ENCODE measurements at regions not wholly inside any gene's neighbourhood (a gene's known extent, or its start where the extent isn't known, plus 50 kb on each side); places are given as distances from the start of the nearest gene placed in this dataset.

DNA sequence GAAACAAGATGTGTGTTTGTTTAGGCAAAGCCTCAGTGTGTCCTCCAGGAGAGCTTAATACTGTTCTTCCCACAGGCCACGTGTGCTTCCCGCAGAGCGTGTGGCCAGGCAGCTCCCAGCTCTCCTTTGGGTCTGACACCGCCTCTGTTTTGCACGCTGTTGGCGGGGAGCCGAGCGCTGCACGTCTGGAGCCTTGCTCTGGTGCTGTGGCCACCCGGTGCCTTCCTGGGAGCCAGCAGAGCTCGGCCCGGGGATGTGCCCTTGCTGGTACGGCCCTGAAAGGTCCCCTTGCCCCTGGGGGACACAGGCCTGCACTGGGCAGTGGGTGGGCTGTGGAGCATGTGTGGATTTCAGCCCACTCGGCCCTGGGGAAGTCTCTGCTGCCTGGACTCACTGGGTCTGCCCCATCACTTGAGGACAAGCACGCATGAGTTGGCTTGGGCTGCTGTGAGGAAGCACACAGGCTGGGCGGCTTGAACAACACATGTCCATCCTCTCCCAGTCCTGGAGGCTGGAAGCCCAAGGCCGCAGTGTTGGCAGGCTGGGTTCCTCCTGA, 160.7 kb upstream of the HDAC4 start:
- TF ChIP-seq POLR2AphosphoS5 (IDR thresholded peaks at IDR 0.05; ENCODE audit: low read depth, low read length) = no peak
- no peak for TF ChIP-seq TAF1 (IDR thresholded peaks at IDR 0.05; ENCODE audit: borderline replicate concordance, insufficient read depth, low read length)
- TF ChIP-seq, protein P1, sequence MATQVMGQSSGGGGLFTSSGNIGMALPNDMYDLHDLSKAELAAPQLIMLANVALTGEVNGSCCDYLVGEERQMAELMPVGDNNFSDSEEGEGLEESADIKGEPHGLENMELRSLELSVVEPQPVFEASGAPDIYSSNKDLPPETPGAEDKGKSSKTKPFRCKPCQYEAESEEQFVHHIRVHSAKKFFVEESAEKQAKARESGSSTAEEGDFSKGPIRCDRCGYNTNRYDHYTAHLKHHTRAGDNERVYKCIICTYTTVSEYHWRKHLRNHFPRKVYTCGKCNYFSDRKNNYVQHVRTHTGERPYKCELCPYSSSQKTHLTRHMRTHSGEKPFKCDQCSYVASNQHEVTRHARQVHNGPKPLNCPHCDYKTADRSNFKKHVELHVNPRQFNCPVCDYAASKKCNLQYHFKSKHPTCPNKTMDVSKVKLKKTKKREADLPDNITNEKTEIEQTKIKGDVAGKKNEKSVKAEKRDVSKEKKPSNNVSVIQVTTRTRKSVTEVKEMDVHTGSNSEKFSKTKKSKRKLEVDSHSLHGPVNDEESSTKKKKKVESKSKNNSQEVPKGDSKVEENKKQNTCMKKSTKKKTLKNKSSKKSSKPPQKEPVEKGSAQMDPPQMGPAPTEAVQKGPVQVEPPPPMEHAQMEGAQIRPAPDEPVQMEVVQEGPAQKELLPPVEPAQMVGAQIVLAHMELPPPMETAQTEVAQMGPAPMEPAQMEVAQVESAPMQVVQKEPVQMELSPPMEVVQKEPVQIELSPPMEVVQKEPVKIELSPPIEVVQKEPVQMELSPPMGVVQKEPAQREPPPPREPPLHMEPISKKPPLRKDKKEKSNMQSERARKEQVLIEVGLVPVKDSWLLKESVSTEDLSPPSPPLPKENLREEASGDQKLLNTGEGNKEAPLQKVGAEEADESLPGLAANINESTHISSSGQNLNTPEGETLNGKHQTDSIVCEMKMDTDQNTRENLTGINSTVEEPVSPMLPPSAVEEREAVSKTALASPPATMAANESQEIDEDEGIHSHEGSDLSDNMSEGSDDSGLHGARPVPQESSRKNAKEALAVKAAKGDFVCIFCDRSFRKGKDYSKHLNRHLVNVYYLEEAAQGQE (IDR thresholded peaks at IDR 0.05; ENCODE audit: insufficient read depth in 1 of 2, low read depth in 2 of 2, low read length in 2 of 2) = no peak
- TF ChIP-seq SIN3A (IDR thresholded peaks at IDR 0.05; ENCODE audit: borderline replicate concordance, insufficient read depth, low read length) = no peak
